ENCODE measurements at regions not wholly inside any gene's neighbourhood (a gene's known extent, or its start where the extent isn't known, plus 50 kb on each side); places are given as distances from the start of the nearest gene placed in this dataset.

GRCh38 chr12:77345336-77345735 lies 280.0 kb upstream of the E2F7 start:
- Histone ChIP-seq H3K4me3 (ENCODE audit: low read depth, low read length) (no peak overlapping the region), H3K4me1 (ENCODE audit: control insufficient read depth, insufficient read depth, low read length) (0 out of 2 replicates have a peak, but pooled peaks cover 2% of the 10 kb centered on the region), H3K36me3 (ENCODE audit: control insufficient read depth in 2 of 2, insufficient read depth in 1 of 2, low read length in 2 of 2) (no peaks in the 10 kb centered on the region), H3K27ac (ENCODE audit: extremely low read depth, low read depth, low read length) (no peak overlapping the region), H3K9me3 (ENCODE audit: control insufficient read depth, insufficient read depth, low read depth, low read length) (no peaks in the 10 kb centered on the region)
- TF ChIP-seq SETDB1 (IDR thresholded peaks at IDR 0.05; ENCODE audit: insufficient read length, low read length) = no peak
- TF ChIP-seq ZNF23 (tag by site-specific recombination; IDR thresholded peaks at IDR 0.05; ENCODE audit: borderline replicate concordance) = no peak
- no peak for TF ChIP-seq GLIS1 (tag by site-specific recombination; IDR thresholded peaks at IDR 0.05)
- TF ChIP-seq ZNF426 (tag by site-specific recombination; IDR thresholded peaks at IDR 0.05) = no peak
- TF ChIP-seq, protein P1, sequence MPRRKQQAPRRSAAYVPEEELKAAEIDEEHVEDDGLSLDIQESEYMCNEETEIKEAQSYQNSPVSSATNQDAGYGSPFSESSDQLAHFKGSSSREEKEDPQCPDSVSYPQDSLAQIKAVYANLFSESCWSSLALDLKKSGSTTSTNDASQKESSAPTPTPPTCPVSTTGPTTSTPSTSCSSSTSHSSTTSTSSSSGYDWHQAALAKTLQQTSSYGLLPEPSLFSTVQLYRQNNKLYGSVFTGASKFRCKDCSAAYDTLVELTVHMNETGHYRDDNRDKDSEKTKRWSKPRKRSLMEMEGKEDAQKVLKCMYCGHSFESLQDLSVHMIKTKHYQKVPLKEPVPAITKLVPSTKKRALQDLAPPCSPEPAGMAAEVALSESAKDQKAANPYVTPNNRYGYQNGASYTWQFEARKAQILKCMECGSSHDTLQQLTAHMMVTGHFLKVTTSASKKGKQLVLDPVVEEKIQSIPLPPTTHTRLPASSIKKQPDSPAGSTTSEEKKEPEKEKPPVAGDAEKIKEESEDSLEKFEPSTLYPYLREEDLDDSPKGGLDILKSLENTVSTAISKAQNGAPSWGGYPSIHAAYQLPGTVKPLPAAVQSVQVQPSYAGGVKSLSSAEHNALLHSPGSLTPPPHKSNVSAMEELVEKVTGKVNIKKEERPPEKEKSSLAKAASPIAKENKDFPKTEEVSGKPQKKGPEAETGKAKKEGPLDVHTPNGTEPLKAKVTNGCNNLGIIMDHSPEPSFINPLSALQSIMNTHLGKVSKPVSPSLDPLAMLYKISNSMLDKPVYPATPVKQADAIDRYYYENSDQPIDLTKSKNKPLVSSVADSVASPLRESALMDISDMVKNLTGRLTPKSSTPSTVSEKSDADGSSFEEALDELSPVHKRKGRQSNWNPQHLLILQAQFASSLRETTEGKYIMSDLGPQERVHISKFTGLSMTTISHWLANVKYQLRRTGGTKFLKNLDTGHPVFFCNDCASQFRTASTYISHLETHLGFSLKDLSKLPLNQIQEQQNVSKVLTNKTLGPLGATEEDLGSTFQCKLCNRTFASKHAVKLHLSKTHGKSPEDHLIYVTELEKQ (tag by site-specific recombination; IDR thresholded peaks at IDR 0.05; ENCODE audit: borderline replicate concordance) = no peak
- TF ChIP-seq ZNF501 (tag by site-specific recombination; IDR thresholded peaks at IDR 0.05) = no peak
- TF ChIP-seq ZNF10 (tag by site-specific recombination; IDR thresholded peaks at IDR 0.05) = no peak
- ChIA-PET POLR2A (no interaction called here), CTCF (interaction anchor here (0.7 kb wide), 3 partner anchors 11 to 581 kb away, joined by 3 to 5 read pairs (median 4); no protein-coding TSS in a partner anchor)

DNA sequence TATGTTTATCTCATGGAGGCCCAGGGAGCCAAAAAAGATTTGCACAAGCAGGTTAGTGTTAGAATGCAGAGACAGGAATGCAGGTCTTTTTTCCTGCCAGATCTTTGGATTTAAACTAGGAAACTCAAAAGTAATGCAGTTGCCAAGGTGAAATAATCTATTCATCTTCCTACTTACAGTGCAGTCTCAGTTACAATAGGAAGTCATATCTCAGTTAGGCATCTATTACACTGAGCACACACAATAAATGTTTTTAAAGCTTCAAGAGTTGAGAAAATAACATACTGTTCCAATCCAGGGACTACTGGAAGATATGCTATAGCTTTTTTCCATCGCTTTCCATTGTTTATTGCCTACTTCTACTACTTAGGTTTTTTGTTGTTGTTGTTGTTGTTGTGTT lies 279.3 kb upstream of the E2F7 start:
- ChIA-PET CTCF (interaction anchor here (0.7 kb wide), 3 partner anchors 12 to 341 kb away, joined by 3 to 4 read pairs (median 3); no protein-coding TSS in a partner anchor), POLR2A (no interaction called here)
- Histone ChIP-seq H3K9me3 (ENCODE audit: control insufficient read depth, insufficient read depth, low read depth, low read length) (no peaks in the 10 kb centered on the region), H3K27ac (ENCODE audit: extremely low read depth, low read depth, low read length) (no peak overlapping the region), H3K4me3 (ENCODE audit: low read depth, low read length) (no peak overlapping the region), H3K36me3 (ENCODE audit: control insufficient read depth in 2 of 2, insufficient read depth in 1 of 2, low read length in 2 of 2) (no peaks in the 10 kb centered on the region), H3K4me1 (ENCODE audit: control insufficient read depth, insufficient read depth, low read length) (0 out of 2 replicates have a peak, but pooled peaks cover 2% of the 10 kb centered on the region)
- no peak for TF ChIP-seq GLI2 (tag by site-specific recombination; IDR thresholded peaks at IDR 0.05; ENCODE audit: borderline replicate concordance, low read depth)
- no peak for TF ChIP-seq ZNF324 (tag by site-specific recombination; IDR thresholded peaks at IDR 0.05)
- TF ChIP-seq ZNF37A (tag by site-specific recombination; IDR thresholded peaks at IDR 0.05) = no peak

DNA sequence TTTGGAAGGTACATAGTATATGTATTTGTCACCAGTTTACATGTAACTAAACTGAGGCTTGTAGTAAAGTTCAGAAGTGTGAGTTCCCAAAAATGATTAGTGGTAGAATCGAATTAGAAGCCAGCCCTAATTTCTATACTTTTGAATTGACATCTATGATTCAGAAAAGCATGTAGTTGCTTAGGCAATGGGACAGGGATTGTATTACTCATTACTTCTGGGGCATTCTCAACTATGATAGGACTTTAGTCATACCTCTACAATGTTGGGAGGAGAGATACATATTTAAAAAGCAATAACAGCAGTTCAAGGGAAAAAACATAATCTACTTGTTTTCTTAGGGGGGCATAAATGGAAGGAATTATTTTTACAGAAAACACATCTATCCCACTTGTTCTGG lies 277.9 kb upstream of the E2F7 start:
- H3K9me3 ChIP-seq (ENCODE audit: control insufficient read depth, insufficient read depth, low read depth, low read length) = no peaks in the 10 kb centered on the region
- no peak overlapping the region for H3K4me3 ChIP-seq (ENCODE audit: low read depth, low read length)
- 0 out of 2 replicates have a peak, but pooled peaks cover 2% of the 10 kb centered on the region for H3K4me1 ChIP-seq (ENCODE audit: control insufficient read depth, insufficient read depth, low read length)
- no peak overlapping the region for H3K27ac ChIP-seq (ENCODE audit: extremely low read depth, low read depth, low read length)
- H3K36me3 ChIP-seq (ENCODE audit: control insufficient read depth in 2 of 2, insufficient read depth in 1 of 2, low read length in 2 of 2) = no peaks in the 10 kb centered on the region
- POLR2A ChIA-PET = no interaction called here
- CTCF ChIA-PET = no interaction called here
- TF ChIP-seq ZNF132 (tag by site-specific recombination; IDR thresholded peaks at IDR 0.05; ENCODE audit: borderline replicate concordance) (no peak), ZBTB6 (tag by site-specific recombination; IDR thresholded peaks at IDR 0.05) (no peak), ZNF449 (tag by site-specific recombination; IDR thresholded peaks at IDR 0.05) (no peak), ZNF211 (tag by site-specific recombination; IDR thresholded peaks at IDR 0.05; ENCODE audit: low read depth) (no peak), ZBTB7A (tag by site-specific recombination; IDR thresholded peaks at IDR 0.05; ENCODE audit: low read depth) (no peak), ZNF138 (tag by site-specific recombination; IDR thresholded peaks at IDR 0.05; ENCODE audit: borderline replicate concordance) (no peak), ZNF488 (tag by site-specific recombination; IDR thresholded peaks at IDR 0.05) (no peak), ZNF10 (tag by site-specific recombination; IDR thresholded peaks at IDR 0.05) (no peak)
- TF ChIP-seq, protein P1 (tag by site-specific recombination; IDR thresholded peaks at IDR 0.05; ENCODE audit: borderline replicate concordance) = no peak

All from HEK293 (cell line).